GM23338 (cell line): ENCODE measurements at regions not wholly inside any gene's neighbourhood (a gene's known extent, or its start where the extent isn't known, plus 50 kb on each side); places are given as distances from the start of the nearest gene placed in this dataset.

ENCODE experiments used
- ATAC-seq: fragments of 200-7000 bp; cut with Tn5 transposase; 3 replicates; pipeline ENCODE4 v1.9.1; 2020
- DNase-seq: peaks from one replicate; pipeline ENCODE4 v3.0.0-alpha.2; 2015; ENCODE audit warnings: low spot score
- H2AFZ ChIP-seq: fragments of 200-600 bp; sonication (generic); 2 replicates; pipeline ENCODE4 v1.8.0; 2016; ENCODE audit warnings: antibody characterized with exemption, mild to moderate bottlenecking, moderate library complexity
- H3F3A ChIP-seq: fragments of 200-600 bp; sonication (generic); replicated peaks from 2 replicates; pipeline ENCODE4 v1.8.0; 2017; ENCODE audit warnings: antibody characterized with exemption, mixed run types, low read depth
- H3K27ac ChIP-seq: fragments of 200-600 bp; sonication (generic); 2 replicates; pipeline ENCODE4 v1.6.1; 2016; ENCODE audit warnings: low read depth
- H3K27me3 ChIP-seq: fragments of 200-600 bp; sonication (generic); 2 replicates; pipeline ENCODE4 v1.8.0; 2016; ENCODE audit warnings: mild to moderate bottlenecking, mixed run types, moderate library complexity; ENCODE audit not compliant: insufficient read depth
- H3K36me3 ChIP-seq: fragments of 200-600 bp; sonication (generic); 2 replicates; pipeline ENCODE4 v1.8.0; 2016; ENCODE audit warnings: mild to moderate bottlenecking; ENCODE audit not compliant: insufficient read depth
- H3K4me1 ChIP-seq: fragments of 200-600 bp; sonication (generic); 2 replicates; pipeline ENCODE4 v1.8.0; 2016; ENCODE audit warnings: mild to moderate bottlenecking, moderate library complexity; ENCODE audit not compliant: insufficient read depth
- H3K4me2 ChIP-seq: fragments of 200-600 bp; sonication (generic); 2 replicates; pipeline ENCODE4 v1.7.1; 2017; ENCODE audit warnings: mixed run types
- H3K4me3 ChIP-seq: fragments of 200-600 bp; sonication (generic); 2 replicates; pipeline ENCODE4 v1.6.1; 2016; ENCODE audit warnings: mixed run types
- H3K79me2 ChIP-seq: fragments of 200-600 bp; sonication (generic); replicated peaks from 2 replicates; pipeline ENCODE4 v1.8.0; 2017; ENCODE audit warnings: mild to moderate bottlenecking; ENCODE audit not compliant: insufficient read depth
- H3K9me2 ChIP-seq: fragments of 200-600 bp; sonication (generic); 2 replicates; pipeline ENCODE4 v1.8.0; 2017; ENCODE audit not compliant: insufficient read depth
- H4K20me1 ChIP-seq: fragments of 200-600 bp; sonication (generic); replicated peaks from 2 replicates; pipeline ENCODE4 v1.8.0; 2017; ENCODE audit warnings: mild to moderate bottlenecking; ENCODE audit not compliant: insufficient read depth
- H3K27ac Mint-ChIP-seq: 2 replicates; pipeline ENCODE4 v1.8.0; 2020; ENCODE audit warnings: inconsistent platforms, mild to moderate bottlenecking, moderate library complexity, mixed read lengths
- H3K27me3 Mint-ChIP-seq: 3 replicates; pipeline ENCODE4 v1.8.0; 2022; ENCODE audit warnings: low read depth, mild to moderate bottlenecking, moderate library complexity, mixed read lengths, inconsistent platforms; ENCODE audit not compliant: insufficient read depth, poor library complexity
- H3K36me3 Mint-ChIP-seq: 3 replicates; pipeline ENCODE4 v1.8.0; 2021; ENCODE audit warnings: low read depth, mild to moderate bottlenecking, inconsistent platforms, moderate library complexity, mixed read lengths
- H3K4me1 Mint-ChIP-seq: 3 replicates; pipeline ENCODE4 v1.8.0; 2020; ENCODE audit warnings: mild to moderate bottlenecking, inconsistent platforms, mixed read lengths
- H3K4me3 Mint-ChIP-seq: 3 replicates; pipeline ENCODE4 v1.8.0; 2021; ENCODE audit warnings: moderate library complexity, mild to moderate bottlenecking, inconsistent platforms, mixed read lengths
- H3K9me3 Mint-ChIP-seq: 3 replicates; pipeline ENCODE4 v1.8.0; 2020; ENCODE audit warnings: moderate library complexity, mild to moderate bottlenecking, inconsistent platforms, mixed read lengths
- CREB1 ChIP-seq: fragments of 250-450 bp; sonication (Bioruptor Pico); IDR thresholded peaks from 2 replicates; pipeline ENCODE4 v1.5.0; 2020; ENCODE audit warnings: low read depth, mild to moderate bottlenecking, moderate library complexity
- ETS1 ChIP-seq: IDR thresholded peaks from 2 replicates; pipeline ENCODE4 v1.6.1; 2016; ENCODE audit warnings: antibody characterized with exemption
- EZH2 ChIP-seq: fragments of 200-600 bp; sonication (generic); IDR thresholded peaks from one replicate; pipeline ENCODE4 v1.8.0; 2017; ENCODE audit warnings: antibody characterized with exemption, mild to moderate bottlenecking, low read depth; ENCODE audit not compliant: unreplicated experiment
- EZH2phosphoT487 ChIP-seq: fragments of 200-600 bp; sonication (generic); IDR thresholded peaks from one replicate; pipeline ENCODE4 v1.8.1; 2018; ENCODE audit warnings: antibody characterized with exemption; ENCODE audit not compliant: unreplicated experiment
- JUNB ChIP-seq: IDR thresholded peaks from one replicate; pipeline ENCODE4 v1.6.1; 2016; ENCODE audit warnings: antibody characterized with exemption; ENCODE audit not compliant: unreplicated experiment
- POLR2AphosphoS5 ChIP-seq: IDR thresholded peaks from 2 replicates; pipeline ENCODE4 v1.6.1; 2016; ENCODE audit warnings: antibody characterized with exemption, low read depth
- STAT1 ChIP-seq: IDR thresholded peaks from one replicate; pipeline ENCODE4 v1.6.1; 2016; ENCODE audit warnings: antibody characterized with exemption; ENCODE audit not compliant: unreplicated experiment
- ZNF331 ChIP-seq: fragments of 250-450 bp; sonication (Bioruptor Pico); IDR thresholded peaks from 2 replicates; pipeline ENCODE4 v1.5.0; 2020; ENCODE audit warnings: low read depth, mild to moderate bottlenecking, moderate library complexity
- TF ChIP-seq, protein P1 (sequence below): IDR thresholded peaks from one replicate; pipeline ENCODE4 v1.6.1; 2018; ENCODE audit warnings: antibody characterized with exemption; ENCODE audit not compliant: unreplicated experiment
- TF ChIP-seq, protein P2 (sequence below), 2 experiments: fragments of 200-600 bp in 1 of 2; sonication (generic) in 1 of 2; conservative IDR thresholded peaks; 2 replicates each; pipeline versions ENCODE4 v1.5.1 to v1.6.1; 2016 to 2017; ENCODE audit warnings: antibody characterized with exemption in 2 of 2, low read depth in 2 of 2, mild to moderate bottlenecking in 2 of 2, moderate library complexity in 1 of 2

- no peaks in the 10 kb centered on the region for H3K4me1 ChIP-seq
- H3K9me2 ChIP-seq, result peaks cover 15% of the 10 kb centered on the region; the same call in 1 of the 2 replicates
- Mint-ChIP-seq H3K9me3 (peaks cover 20% of the 10 kb centered on the region; the same call in 2 of the 3 replicates), H3K4me1 (no peaks in the 10 kb centered on the region), H3K4me3 (no peak overlapping the region), H3K27ac (no peak overlapping the region), H3K36me3 (peaks cover 8% of the 10 kb centered on the region; the same call in 2 of the 3 replicates), H3K27me3 (no peaks in the 10 kb centered on the region)
- no peak overlapping the region for H3K27ac ChIP-seq
- H3K79me2 ChIP-seq, result no peaks in the 10 kb centered on the region
- H3K27me3 ChIP-seq, result no peaks in the 10 kb centered on the region
- TF ChIP-seq EZH2phosphoT487 (no peak), EZH2 (no peak), JUNB (no peak), STAT1 (no peak)
- TF ChIP-seq, protein P1, sequence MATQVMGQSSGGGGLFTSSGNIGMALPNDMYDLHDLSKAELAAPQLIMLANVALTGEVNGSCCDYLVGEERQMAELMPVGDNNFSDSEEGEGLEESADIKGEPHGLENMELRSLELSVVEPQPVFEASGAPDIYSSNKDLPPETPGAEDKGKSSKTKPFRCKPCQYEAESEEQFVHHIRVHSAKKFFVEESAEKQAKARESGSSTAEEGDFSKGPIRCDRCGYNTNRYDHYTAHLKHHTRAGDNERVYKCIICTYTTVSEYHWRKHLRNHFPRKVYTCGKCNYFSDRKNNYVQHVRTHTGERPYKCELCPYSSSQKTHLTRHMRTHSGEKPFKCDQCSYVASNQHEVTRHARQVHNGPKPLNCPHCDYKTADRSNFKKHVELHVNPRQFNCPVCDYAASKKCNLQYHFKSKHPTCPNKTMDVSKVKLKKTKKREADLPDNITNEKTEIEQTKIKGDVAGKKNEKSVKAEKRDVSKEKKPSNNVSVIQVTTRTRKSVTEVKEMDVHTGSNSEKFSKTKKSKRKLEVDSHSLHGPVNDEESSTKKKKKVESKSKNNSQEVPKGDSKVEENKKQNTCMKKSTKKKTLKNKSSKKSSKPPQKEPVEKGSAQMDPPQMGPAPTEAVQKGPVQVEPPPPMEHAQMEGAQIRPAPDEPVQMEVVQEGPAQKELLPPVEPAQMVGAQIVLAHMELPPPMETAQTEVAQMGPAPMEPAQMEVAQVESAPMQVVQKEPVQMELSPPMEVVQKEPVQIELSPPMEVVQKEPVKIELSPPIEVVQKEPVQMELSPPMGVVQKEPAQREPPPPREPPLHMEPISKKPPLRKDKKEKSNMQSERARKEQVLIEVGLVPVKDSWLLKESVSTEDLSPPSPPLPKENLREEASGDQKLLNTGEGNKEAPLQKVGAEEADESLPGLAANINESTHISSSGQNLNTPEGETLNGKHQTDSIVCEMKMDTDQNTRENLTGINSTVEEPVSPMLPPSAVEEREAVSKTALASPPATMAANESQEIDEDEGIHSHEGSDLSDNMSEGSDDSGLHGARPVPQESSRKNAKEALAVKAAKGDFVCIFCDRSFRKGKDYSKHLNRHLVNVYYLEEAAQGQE, result no peak
- H3K4me3 ChIP-seq, result no peak overlapping the region
- H3F3A ChIP-seq, result no peaks in the 10 kb centered on the region
- peaks cover 3% of the 10 kb centered on the region; the same call in 1 of the 2 replicates for H3K36me3 ChIP-seq
- ATAC-seq (no peak), DNase-seq (no peak)
- H2AFZ ChIP-seq, result no peak overlapping the region
- H3K4me2 ChIP-seq, result no peak overlapping the region
- H4K20me1 ChIP-seq, result no peaks in the 10 kb centered on the region
Observed at GRCh38 chr16:79664407-79664806, 63.9 kb upstream of the MAF start.

DNA sequence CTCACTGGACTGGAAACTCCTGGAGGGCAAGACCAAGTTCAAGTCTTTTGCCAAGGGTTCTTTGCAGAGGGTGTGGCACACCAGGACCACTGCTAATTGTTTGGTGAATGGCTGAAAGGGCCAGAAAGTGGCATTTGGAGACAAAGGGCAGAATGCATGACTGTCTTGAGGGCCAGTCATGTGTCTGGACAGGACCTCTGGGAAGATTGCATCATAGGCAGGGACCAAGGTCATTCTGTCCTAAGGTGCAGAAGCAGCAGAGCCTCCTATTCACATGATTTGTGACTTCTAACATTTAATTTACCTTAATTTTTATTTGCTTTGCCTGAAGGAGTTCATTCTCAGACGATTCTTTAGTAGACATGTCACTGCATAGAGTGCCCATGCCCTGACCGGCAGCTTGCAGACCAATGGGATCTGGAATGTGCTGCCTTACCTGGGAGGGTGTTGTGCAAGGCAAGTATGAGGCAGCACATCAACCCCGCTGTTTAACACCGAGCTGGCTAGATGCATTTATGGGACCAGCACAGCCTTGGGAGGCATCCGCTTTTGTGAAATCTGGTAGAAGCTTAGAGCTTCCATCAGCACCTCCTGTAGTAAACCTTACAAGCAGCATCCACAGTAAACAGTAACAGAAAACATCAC is 62.3 kb upstream of the MAF start:
- Mint-ChIP-seq H3K27me3 (no peaks in the 10 kb centered on the region), H3K27ac (no peak overlapping the region), H3K9me3 (peaks cover 12% of the 10 kb centered on the region; the same call in 2 of the 3 replicates), H3K36me3 (peaks cover 3% of the 10 kb centered on the region; the same call in 1 of the 3 replicates), H3K4me1 (no peaks in the 10 kb centered on the region), H3K4me3 (no peak overlapping the region)
- Histone ChIP-seq H3K9me2 (peaks cover 15% of the 10 kb centered on the region; the same call in 1 of the 2 replicates), H3K4me3 (no peak overlapping the region), H3K36me3 (no peaks in the 10 kb centered on the region), H3K27me3 (no peaks in the 10 kb centered on the region), H3K27ac (no peak overlapping the region), H4K20me1 (no peaks in the 10 kb centered on the region), H3K4me2 (no peak overlapping the region), H3K4me1 (no peaks in the 10 kb centered on the region), H3F3A (no peaks in the 10 kb centered on the region), H3K79me2 (no peaks in the 10 kb centered on the region), H2AFZ (no peak overlapping the region)
- DNase-seq, result no peak
- ATAC-seq, result no peak
- TF ChIP-seq, protein P1, result no peak
- TF ChIP-seq ETS1 (no peak), ZNF331 (no peak), STAT1 (no peak), EZH2phosphoT487 (no peak), POLR2AphosphoS5 (no peak), CREB1 (CRISPR knock-in tag) (no peak), JUNB (no peak)
- TF ChIP-seq, protein P2, sequence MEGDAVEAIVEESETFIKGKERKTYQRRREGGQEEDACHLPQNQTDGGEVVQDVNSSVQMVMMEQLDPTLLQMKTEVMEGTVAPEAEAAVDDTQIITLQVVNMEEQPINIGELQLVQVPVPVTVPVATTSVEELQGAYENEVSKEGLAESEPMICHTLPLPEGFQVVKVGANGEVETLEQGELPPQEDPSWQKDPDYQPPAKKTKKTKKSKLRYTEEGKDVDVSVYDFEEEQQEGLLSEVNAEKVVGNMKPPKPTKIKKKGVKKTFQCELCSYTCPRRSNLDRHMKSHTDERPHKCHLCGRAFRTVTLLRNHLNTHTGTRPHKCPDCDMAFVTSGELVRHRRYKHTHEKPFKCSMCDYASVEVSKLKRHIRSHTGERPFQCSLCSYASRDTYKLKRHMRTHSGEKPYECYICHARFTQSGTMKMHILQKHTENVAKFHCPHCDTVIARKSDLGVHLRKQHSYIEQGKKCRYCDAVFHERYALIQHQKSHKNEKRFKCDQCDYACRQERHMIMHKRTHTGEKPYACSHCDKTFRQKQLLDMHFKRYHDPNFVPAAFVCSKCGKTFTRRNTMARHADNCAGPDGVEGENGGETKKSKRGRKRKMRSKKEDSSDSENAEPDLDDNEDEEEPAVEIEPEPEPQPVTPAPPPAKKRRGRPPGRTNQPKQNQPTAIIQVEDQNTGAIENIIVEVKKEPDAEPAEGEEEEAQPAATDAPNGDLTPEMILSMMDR (conservative IDR thresholded peaks at IDR 0.05; ENCODE audit: low read depth in 2 of 2), result no peak
